ENCODE measurements at regions not wholly inside any gene's neighbourhood (a gene's known extent, or its start where the extent isn't known, plus 50 kb on each side); places are given as distances from the start of the nearest gene placed in this dataset.
"Not testable (repeated sequence)": the region's sequence is repeated elsewhere in the genome, so short reads cannot be mapped to it uniquely, and the experiment has no call there.

DNA sequence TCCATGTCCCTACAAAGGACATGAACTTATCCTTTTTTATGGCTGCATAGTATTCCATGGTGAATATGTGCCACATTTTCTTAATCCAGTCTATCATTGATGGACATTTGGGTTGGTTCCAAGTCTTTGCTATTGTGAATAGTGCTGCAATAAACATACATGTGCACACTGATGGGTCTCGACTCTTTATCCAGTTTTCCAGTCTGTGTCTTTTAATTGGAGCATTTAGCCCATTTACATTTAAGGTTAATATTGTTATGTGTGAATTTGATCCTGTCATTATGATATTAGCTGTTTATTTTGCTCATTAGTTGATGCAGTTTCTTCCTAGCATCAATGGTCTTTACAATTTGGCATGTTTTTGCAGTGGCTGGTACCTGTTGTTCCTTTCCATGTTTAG lies 272.0 kb upstream of the NAALADL2 start:
- H2BK5ac ChIP-seq (ENCODE audit: low read length); H3K36me3 ChIP-seq (ENCODE audit: control insufficient read depth, insufficient read depth, low read length); H3K18ac ChIP-seq (ENCODE audit: low read length); DNase-seq; H3K4me2 ChIP-seq (ENCODE audit: low read length); H3K79me2 ChIP-seq (ENCODE audit: control insufficient read depth, insufficient read depth, low read length); H3K23ac ChIP-seq (ENCODE audit: low read length); H3K4ac ChIP-seq (ENCODE audit: low read depth, low read length); H3K4me3 ChIP-seq (ENCODE audit: low read length); H2BK120ac ChIP-seq (ENCODE audit: low read depth, low read length); H2BK15ac ChIP-seq (replicated peaks; ENCODE audit: low read depth); H3K9ac ChIP-seq (ENCODE audit: low read length); H3K27ac ChIP-seq (ENCODE audit: low read depth, low read length); H3K27me3 ChIP-seq (ENCODE audit: insufficient read depth, low read length, poor library complexity); H3K56ac ChIP-seq (ENCODE audit: low read length); H2AK5ac ChIP-seq (ENCODE audit: low read length); H4K8ac ChIP-seq (ENCODE audit: low read depth, low read length); H4K5ac ChIP-seq (ENCODE audit: low read length); H3K79me1 ChIP-seq (ENCODE audit: low read length); H3K4me1 ChIP-seq (ENCODE audit: control insufficient read depth, low read depth, low read length): not testable (repeated sequence)
- no CpG with 5 or more reads among the region's 1 CpG for WGBS (ENCODE audit: extremely low coverage, insufficient coverage, low lambda C conversion rate)

- Histone ChIP-seq H2AK5ac (ENCODE audit: low read length) (no peak overlapping the region), H4K8ac (ENCODE audit: low read depth, low read length) (no peak overlapping the region), H3K36me3 (ENCODE audit: control insufficient read depth, insufficient read depth, low read length) (no peaks in the 10 kb centered on the region), H3K4me2 (ENCODE audit: low read length) (no peak overlapping the region), H3K4me1 (ENCODE audit: control insufficient read depth, low read depth, low read length) (no peaks in the 10 kb centered on the region), H3K18ac (ENCODE audit: low read length) (no peak overlapping the region), H3K79me2 (ENCODE audit: control insufficient read depth, insufficient read depth, low read length) (no peaks in the 10 kb centered on the region), H3K4ac (ENCODE audit: low read depth, low read length) (no peak overlapping the region), H2BK120ac (ENCODE audit: low read depth, low read length) (no peak overlapping the region), H3K9ac (ENCODE audit: low read length) (no peak overlapping the region), H3K4me3 (ENCODE audit: low read length) (no peak overlapping the region), H4K5ac (ENCODE audit: low read length) (no peak overlapping the region), H3K56ac (ENCODE audit: low read length) (no peak overlapping the region), H3K27me3 (ENCODE audit: insufficient read depth, low read length, poor library complexity) (no peaks in the 10 kb centered on the region), H3K79me1 (ENCODE audit: low read length) (no peaks in the 10 kb centered on the region), H2BK15ac (replicated peaks; ENCODE audit: low read depth) (no peak overlapping the region), H2BK5ac (ENCODE audit: low read length) (no peak overlapping the region), H3K27ac (ENCODE audit: low read depth, low read length) (no peak overlapping the region), H3K23ac (ENCODE audit: low read length) (no peak overlapping the region)
- DNase-seq, result no peak
- WGBS (ENCODE audit: extremely low coverage, insufficient coverage, low lambda C conversion rate), result no CpG with 5 or more reads among the region's 2 CpGs
These were observed 262.6 kb upstream of the NAALADL2 start for GRCh38 chr3:174596447-174596982.

- WGBS (ENCODE audit: extremely low coverage, insufficient coverage, low lambda C conversion rate), result no CpG with 5 or more reads among the region's 4 CpGs
- Histone ChIP-seq H3K4me2 (ENCODE audit: low read length) (no peak overlapping the region), H3K27me3 (ENCODE audit: insufficient read depth, low read length, poor library complexity) (no peaks in the 10 kb centered on the region), H4K8ac (ENCODE audit: low read depth, low read length) (no peak overlapping the region), H3K27ac (ENCODE audit: low read depth, low read length) (no peak overlapping the region), H3K4me1 (ENCODE audit: control insufficient read depth, low read depth, low read length) (no peaks in the 10 kb centered on the region), H2BK120ac (ENCODE audit: low read depth, low read length) (no peak overlapping the region), H2AK5ac (ENCODE audit: low read length) (no peak overlapping the region), H3K56ac (ENCODE audit: low read length) (no peak overlapping the region), H2BK15ac (replicated peaks; ENCODE audit: low read depth) (no peak overlapping the region), H3K4ac (ENCODE audit: low read depth, low read length) (no peak overlapping the region), H3K36me3 (ENCODE audit: control insufficient read depth, insufficient read depth, low read length) (no peaks in the 10 kb centered on the region), H3K79me1 (ENCODE audit: low read length) (no peaks in the 10 kb centered on the region), H3K23ac (ENCODE audit: low read length) (no peak overlapping the region), H3K4me3 (ENCODE audit: low read length) (no peak overlapping the region), H3K18ac (ENCODE audit: low read length) (no peak overlapping the region), H3K9ac (ENCODE audit: low read length) (no peak overlapping the region), H3K79me2 (ENCODE audit: control insufficient read depth, insufficient read depth, low read length) (no peaks in the 10 kb centered on the region), H4K5ac (ENCODE audit: low read length) (no peak overlapping the region), H2BK5ac (ENCODE audit: low read length) (no peak overlapping the region)
- DNase-seq, result peak; percentile 7
These were observed 260.2 kb upstream of the NAALADL2 start for GRCh38 chr3:174598885-174599439.

GRCh38 chr3:174613173-174613572 lies 246.0 kb upstream of the NAALADL2 start:
- no peak overlapping the region for H4K8ac ChIP-seq (ENCODE audit: low read depth, low read length)
- H3K27me3 ChIP-seq (ENCODE audit: insufficient read depth, low read length, poor library complexity), result no peaks in the 10 kb centered on the region
- no CpG with 5 or more reads among the region's 1 CpG for WGBS (ENCODE audit: extremely low coverage, insufficient coverage, low lambda C conversion rate)
- no peaks in the 10 kb centered on the region for H3K4me1 ChIP-seq (ENCODE audit: control insufficient read depth, low read depth, low read length)
- H3K4ac ChIP-seq (ENCODE audit: low read depth, low read length), result no peak overlapping the region
- no peak overlapping the region for H3K4me2 ChIP-seq (ENCODE audit: low read length)
- H3K79me2 ChIP-seq (ENCODE audit: control insufficient read depth, insufficient read depth, low read length), result no peaks in the 10 kb centered on the region
- no peak overlapping the region for H3K27ac ChIP-seq (ENCODE audit: low read depth, low read length)
- no peak overlapping the region for H2AK5ac ChIP-seq (ENCODE audit: low read length)
- no peak overlapping the region for H3K23ac ChIP-seq (ENCODE audit: low read length)
- no peak overlapping the region for H2BK120ac ChIP-seq (ENCODE audit: low read depth, low read length)
- no peaks in the 10 kb centered on the region for H3K79me1 ChIP-seq (ENCODE audit: low read length)
- no peak overlapping the region for H4K5ac ChIP-seq (ENCODE audit: low read length)
- H3K18ac ChIP-seq (ENCODE audit: low read length), result no peak overlapping the region
- no peak overlapping the region for H3K56ac ChIP-seq (ENCODE audit: low read length)
- H2BK5ac ChIP-seq (ENCODE audit: low read length), result no peak overlapping the region
- DNase-seq, result no peak
- no peak overlapping the region for H3K4me3 ChIP-seq (ENCODE audit: low read length)
- H3K36me3 ChIP-seq (ENCODE audit: control insufficient read depth, insufficient read depth, low read length), result no peaks in the 10 kb centered on the region
- no peak overlapping the region for H2BK15ac ChIP-seq (replicated peaks; ENCODE audit: low read depth)
- no peak overlapping the region for H3K9ac ChIP-seq (ENCODE audit: low read length)

DNA sequence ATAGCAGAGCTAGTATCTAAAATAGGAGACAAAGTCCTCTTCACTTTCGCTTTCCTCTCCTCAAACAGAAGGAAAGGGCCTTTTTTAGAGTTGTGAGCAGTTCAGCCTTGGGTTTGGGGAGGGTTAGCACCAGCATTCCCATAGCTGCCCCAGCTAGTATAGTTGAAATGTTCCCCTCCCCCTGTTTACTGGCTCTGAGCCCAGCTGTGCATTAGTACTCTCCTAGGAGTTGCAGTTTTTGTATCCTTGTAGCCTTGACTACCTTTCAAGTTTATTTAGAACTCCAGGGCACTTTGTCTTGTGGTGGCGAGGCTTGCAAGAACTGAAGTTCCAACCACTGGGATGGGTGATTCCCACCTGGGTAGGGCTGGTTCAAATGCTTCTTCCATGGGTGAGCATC lies 245.1 kb upstream of the NAALADL2 start:
- Histone ChIP-seq H3K27ac (ENCODE audit: low read depth, low read length) (no peak overlapping the region), H2BK120ac (ENCODE audit: low read depth, low read length) (no peak overlapping the region), H3K4me3 (ENCODE audit: low read length) (no peak overlapping the region), H3K4ac (ENCODE audit: low read depth, low read length) (no peak overlapping the region), H3K18ac (ENCODE audit: low read length) (no peak overlapping the region), H3K79me2 (ENCODE audit: control insufficient read depth, insufficient read depth, low read length) (no peaks in the 10 kb centered on the region), H4K5ac (ENCODE audit: low read length) (no peak overlapping the region), H3K36me3 (ENCODE audit: control insufficient read depth, insufficient read depth, low read length) (no peaks in the 10 kb centered on the region), H3K9ac (ENCODE audit: low read length) (no peak overlapping the region), H2BK15ac (replicated peaks; ENCODE audit: low read depth) (no peak overlapping the region), H3K79me1 (ENCODE audit: low read length) (no peaks in the 10 kb centered on the region), H3K4me1 (ENCODE audit: control insufficient read depth, low read depth, low read length) (no peaks in the 10 kb centered on the region), H3K27me3 (ENCODE audit: insufficient read depth, low read length, poor library complexity) (no peaks in the 10 kb centered on the region), H3K23ac (ENCODE audit: low read length) (no peak overlapping the region), H3K4me2 (ENCODE audit: low read length) (no peak overlapping the region), H4K8ac (ENCODE audit: low read depth, low read length) (no peak overlapping the region), H3K56ac (ENCODE audit: low read length) (no peak overlapping the region), H2AK5ac (ENCODE audit: low read length) (no peak overlapping the region), H2BK5ac (ENCODE audit: low read length) (no peak overlapping the region)
- no peak for DNase-seq
- no CpG with 5 or more reads among the region's 2 CpGs for WGBS (ENCODE audit: extremely low coverage, insufficient coverage, low lambda C conversion rate)

Data from mesendoderm (in vitro differentiated cells).